Activated CD8-positive, alpha-beta T cell treated with anti-CD3 and anti-CD28 coated beads for 36 hours (primary cell): ENCODE measurements at regions not wholly inside any gene's neighbourhood (a gene's known extent, or its start where the extent isn't known, plus 50 kb on each side); places are given as distances from the start of the nearest gene placed in this dataset.

ENCODE experiments used
- ATAC-seq: fragments of 200-7000 bp; cut with Tn5 transposase; one replicate; pipeline ENCODE4 v1.10.0; 2021; ENCODE audit warnings: mild to moderate bottlenecking, moderate library complexity
- CTCF ChIA-PET: fragments of 350-600 bp; sonication (Branson Sonifier 250); formaldehyde crosslinking; loops from one replicate; lab custom pipeline; 2021; ENCODE audit warnings: antibody characterized with exemption; lab: Charles Lee
- POLR2A ChIA-PET: fragments of 350-600 bp; sonication (Branson Sonifier 250); formaldehyde crosslinking; loops from one replicate; lab custom pipeline; 2021; ENCODE audit warnings: antibody characterized with exemption; lab: Charles Lee
- DNase-seq: peaks from one replicate; pipeline ENCODE4 v3.0.0-alpha.2; 2020
- H3K27ac Mint-ChIP-seq: one replicate; pipeline ENCODE4 v1.8.0; 2021; ENCODE audit warnings: mild to moderate bottlenecking, mixed read lengths
- H3K27me3 Mint-ChIP-seq: one replicate; pipeline ENCODE4 v1.8.0; 2021; ENCODE audit warnings: mixed read lengths
- H3K36me3 Mint-ChIP-seq: one replicate; pipeline ENCODE4 v1.8.0; 2021; ENCODE audit warnings: low read depth, mixed read lengths
- H3K4me1 Mint-ChIP-seq: one replicate; pipeline ENCODE4 v1.8.0; 2021; ENCODE audit warnings: low read depth, mixed read lengths
- H3K4me3 Mint-ChIP-seq: one replicate; pipeline ENCODE4 v1.8.0; 2021; ENCODE audit warnings: mild to moderate bottlenecking, moderate library complexity, mixed read lengths
- H3K9me3 Mint-ChIP-seq: one replicate; pipeline ENCODE4 v1.8.0; 2021; ENCODE audit warnings: mixed read lengths
- CTCF ChIP-seq: fragments of 200-600 bp; IDR thresholded peaks from one replicate; pipeline ENCODE4 v1.8.0; 2022; ENCODE audit warnings: antibody characterized with exemption, mild to moderate bottlenecking
- intact Hi-C: fragments of 100-400 bp; cut with micrococcal nuclease; formaldehyde crosslinking; loops from one replicate; pipeline ENCODE4 v1.10.0; 2022

GRCh38 chr3:127424766-127425504 is 137.1 kb upstream of the PRR20G start:
- intact Hi-C loops = no loop called here
- ChIA-PET POLR2A (no interaction called here), CTCF (no interaction called here)
- H3K4me1 Mint-ChIP-seq = no peaks in the 10 kb centered on the region
- peaks cover 28% of the 10 kb centered on the region for H3K27me3 Mint-ChIP-seq
- H3K9me3 Mint-ChIP-seq = no peaks in the 10 kb centered on the region
- no peak for TF ChIP-seq CTCF
- H3K4me3 Mint-ChIP-seq = no peak overlapping the region
- no peak overlapping the region for H3K27ac Mint-ChIP-seq
- no peak for ATAC-seq
- no peaks in the 10 kb centered on the region for H3K36me3 Mint-ChIP-seq
- no peak for DNase-seq

- TF ChIP-seq CTCF = no peak
- H3K9me3 Mint-ChIP-seq = no peaks in the 10 kb centered on the region
- no peaks in the 10 kb centered on the region for H3K36me3 Mint-ChIP-seq
- ATAC-seq (no peak), DNase-seq (no peak)
- intact Hi-C loops = no loop called here
- CTCF ChIA-PET = no interaction called here
- no peaks in the 10 kb centered on the region for H3K4me1 Mint-ChIP-seq
- no peak overlapping the region for H3K27ac Mint-ChIP-seq
- H3K4me3 Mint-ChIP-seq = no peak overlapping the region
- POLR2A ChIA-PET = no interaction called here
- peaks cover 31% of the 10 kb centered on the region for H3K27me3 Mint-ChIP-seq
Observed at GRCh38 chr3:127423856-127424765, 136.3 kb upstream of the PRR20G start.

GRCh38 chr3:127422663-127423375 is 135.0 kb upstream of the PRR20G start:
- intact Hi-C loops = no loop called here
- TF ChIP-seq CTCF = no peak
- no peak for ATAC-seq
- CTCF ChIA-PET = no interaction called here
- Mint-ChIP-seq H3K9me3 (no peaks in the 10 kb centered on the region), H3K4me3 (no peak overlapping the region), H3K36me3 (no peaks in the 10 kb centered on the region), H3K27me3 (peaks cover 35% of the 10 kb centered on the region), H3K4me1 (no peaks in the 10 kb centered on the region), H3K27ac (no peak overlapping the region)
- POLR2A ChIA-PET = no interaction called here
- DNase-seq = no peak

GRCh38 chr3:127421943-127422662 is 134.3 kb upstream of the PRR20G start:
- Mint-ChIP-seq H3K36me3 (no peaks in the 10 kb centered on the region), H3K9me3 (no peaks in the 10 kb centered on the region), H3K27ac (no peak overlapping the region), H3K4me3 (no peak overlapping the region), H3K4me1 (no peaks in the 10 kb centered on the region), H3K27me3 (peaks cover 34% of the 10 kb centered on the region)
- CTCF ChIA-PET = interaction anchor here (1.3 kb wide), 1 partner anchor 34 kb away, joined by 3 read pairs; no protein-coding TSS in a partner anchor
- no peak for ATAC-seq
- no peak for DNase-seq
- TF ChIP-seq CTCF = no peak
- POLR2A ChIA-PET = no interaction called here
- intact Hi-C loops = no loop called here
